OCI-LY3 (cell line): ENCODE measurements at regions not wholly inside any gene's neighbourhood (a gene's known extent, or its start where the extent isn't known, plus 50 kb on each side); places are given as distances from the start of the nearest gene placed in this dataset.
A peak's percentile ranks its signal among the peaks of the same experiment; 100 is the strongest.

Experiments
- H2AFZ ChIP-seq: fragments of 200-600, 300-600 bp; shearing (Covaris generic); 2 replicates; pipeline ENCODE4 v1.6.0; 2014; ENCODE audit warnings: antibody characterized with exemption, low read depth, low read length
- H3K27ac ChIP-seq: fragments of 200-600, 300-600 bp; sonication (generic); 2 replicates; pipeline ENCODE4 v1.5.1; 2014; ENCODE audit warnings: mild to moderate bottlenecking, low read length, moderate library complexity, mixed read lengths
- H3K27me3 ChIP-seq: fragments of 200-600, 300-600 bp; sonication (generic); 2 replicates; pipeline ENCODE4 v1.6.1; 2014; ENCODE audit warnings: low read depth, low read length, mixed read lengths
- H3K36me3 ChIP-seq: fragments of 200-600, 300-600 bp; sonication (generic); replicated peaks from 2 replicates; pipeline ENCODE3; 2014; ENCODE audit warnings: low read depth, low read length, mixed read lengths
- H3K4me1 ChIP-seq: fragments of 300-600, 200-600 bp; sonication (generic); 2 replicates; pipeline ENCODE4 v1.6.1; 2014; ENCODE audit warnings: low read length, mixed read lengths
- H3K4me2 ChIP-seq: fragments of 200-600, 300-600 bp; sonication (generic); 2 replicates; pipeline ENCODE4 v1.6.1; 2014; ENCODE audit warnings: low read length, mixed read lengths
- H3K4me3 ChIP-seq: fragments of 300-600, 200-600 bp; sonication (generic); 2 replicates; pipeline ENCODE4 v1.5.1; 2014; ENCODE audit warnings: antibody characterized with exemption, mild to moderate bottlenecking, low read length, moderate library complexity
- H3K79me2 ChIP-seq: fragments of 300-600, 200-600 bp; shearing (Covaris generic); 2 replicates; pipeline ENCODE4 v1.6.1; 2014; ENCODE audit warnings: mild to moderate bottlenecking, low read length, mixed read lengths
- H3K9ac ChIP-seq: fragments of 300-600, 200-600 bp; shearing (Covaris generic); 2 replicates; pipeline ENCODE4 v1.6.0; 2014; ENCODE audit warnings: mild to moderate bottlenecking, low read length, moderate library complexity
- H3K9me3 ChIP-seq: fragments of 200-600, 300-600 bp; shearing (Covaris generic); 2 replicates; pipeline ENCODE4 v1.6.1; 2014; ENCODE audit warnings: low read length, mixed read lengths; ENCODE audit not compliant: insufficient read depth
- H4K20me1 ChIP-seq: fragments of 200-600, 300-600 bp; sonication (generic); 2 replicates; pipeline ENCODE4 v1.6.1; 2016; ENCODE audit warnings: low read length, mixed read lengths; ENCODE audit not compliant: insufficient read depth
- CTCF ChIP-seq: fragments of 200-600, 300-600 bp; sonication (generic); IDR thresholded peaks from 2 replicates; pipeline ENCODE4 v1.5.1; 2014; ENCODE audit warnings: antibody characterized with exemption, low read length, low read depth
- EZH2phosphoT487 ChIP-seq: fragments of 200-600 bp; shearing (Covaris generic); IDR thresholded peaks from 2 replicates; pipeline ENCODE4 v1.6.1; 2018; ENCODE audit warnings: antibody characterized with exemption, mixed run types, low read depth

GRCh38 chr9:12266758-12267157 lies 426.4 kb upstream of the TYRP1 start:
- H3K9me3 ChIP-seq, result no peaks in the 10 kb centered on the region
- H3K79me2 ChIP-seq, result no peaks in the 10 kb centered on the region
- no peaks in the 10 kb centered on the region for H4K20me1 ChIP-seq
- no peaks in the 10 kb centered on the region for H3K27me3 ChIP-seq
- H2AFZ ChIP-seq, result no peak overlapping the region
- H3K9ac ChIP-seq, result no peak overlapping the region
- no peaks in the 10 kb centered on the region for H3K4me1 ChIP-seq
- no peak overlapping the region for H3K27ac ChIP-seq
- H3K4me2 ChIP-seq, result no peak overlapping the region
- no peak for TF ChIP-seq EZH2phosphoT487
- TF ChIP-seq CTCF, result no peak
- no peak overlapping the region for H3K4me3 ChIP-seq
- H3K36me3 ChIP-seq, result no peaks in the 10 kb centered on the region

GRCh38 chr9:12271421-12271891 lies 421.7 kb upstream of the TYRP1 start:
- no peak overlapping the region for H3K4me3 ChIP-seq
- no peaks in the 10 kb centered on the region for H3K27me3 ChIP-seq
- no peak overlapping the region for H2AFZ ChIP-seq
- H3K9ac ChIP-seq, result no peak overlapping the region
- H3K27ac ChIP-seq, result no peak overlapping the region
- H3K36me3 ChIP-seq, result no peaks in the 10 kb centered on the region
- H3K79me2 ChIP-seq, result no peaks in the 10 kb centered on the region
- no peaks in the 10 kb centered on the region for H3K9me3 ChIP-seq
- H3K4me2 ChIP-seq, result no peak overlapping the region
- no peaks in the 10 kb centered on the region for H3K4me1 ChIP-seq
- no peak for TF ChIP-seq CTCF
- no peak for TF ChIP-seq EZH2phosphoT487
- H4K20me1 ChIP-seq, result no peaks in the 10 kb centered on the region

- TF ChIP-seq EZH2phosphoT487, result no peak
- no peak for TF ChIP-seq CTCF
- H2AFZ ChIP-seq, result 0 out of 2 replicates have a peak overlapping the region, but pooled peaks have one; percentile 19
Measured at GRCh38 chr9:12272471-12273120, 420.6 kb upstream of the TYRP1 start.

GRCh38 chr9:12274577-12274976 lies 418.6 kb upstream of the TYRP1 start:
- TF ChIP-seq EZH2phosphoT487 (no peak), CTCF (no peak)
- Histone ChIP-seq H3K27me3 (no peaks in the 10 kb centered on the region), H2AFZ (no peak overlapping the region), H3K9me3 (no peaks in the 10 kb centered on the region), H4K20me1 (no peaks in the 10 kb centered on the region), H3K36me3 (no peaks in the 10 kb centered on the region), H3K4me3 (no peak overlapping the region), H3K27ac (no peak overlapping the region), H3K9ac (no peak overlapping the region), H3K4me1 (no peaks in the 10 kb centered on the region), H3K79me2 (no peaks in the 10 kb centered on the region), H3K4me2 (no peak overlapping the region)

More at GRCh38 chr9:12272471-12273120, 420.6 kb upstream of the TYRP1 start:
- Histone ChIP-seq H3K27ac (no peak overlapping the region), H3K79me2 (no peaks in the 10 kb centered on the region), H3K36me3 (no peaks in the 10 kb centered on the region), H3K9me3 (no peaks in the 10 kb centered on the region), H3K9ac (no peak overlapping the region), H4K20me1 (no peaks in the 10 kb centered on the region), H3K4me3 (no peak overlapping the region), H3K4me2 (no peak overlapping the region), H3K27me3 (no peaks in the 10 kb centered on the region), H3K4me1 (no peaks in the 10 kb centered on the region)
